CD4-positive, alpha-beta T cell treated with Interleukin-15 for 1 hour (primary cell): ENCODE measurements at regions not wholly inside any gene's neighbourhood (a gene's known extent, or its start where the extent isn't known, plus 50 kb on each side); places are given as distances from the start of the nearest gene placed in this dataset.

Experiments used
- DNase-seq: peaks from one replicate; pipeline ENCODE4 v3.0.0-alpha.2; 2020

- no peak for DNase-seq
These were observed 63.7 kb upstream of the PSMD7 start for GRCh38 chr16:74232806-74233465.

GRCh38 chr16:74230126-74230525 is 66.5 kb upstream of the PSMD7 start:
- DNase-seq: no peak

GRCh38 chr16:74226338-74226954 is 70.2 kb upstream of the PSMD7 start:
- no peak for DNase-seq

- DNase-seq: no peak
These were observed 71.6 kb upstream of the PSMD7 start for GRCh38 chr16:74224828-74225612.

- no peak for DNase-seq
These were observed 74.8 kb upstream of the PSMD7 start for GRCh38 chr16:74221828-74222227.

- DNase-seq: no peak
These were observed 76.9 kb upstream of the PSMD7 start for GRCh38 chr16:74219706-74220105.

- no peak for DNase-seq
These were observed 77.7 kb upstream of the PSMD7 start for GRCh38 chr16:74218871-74219270.

GRCh38 chr16:74216319-74216718 is 80.3 kb upstream of the PSMD7 start:
- DNase-seq: no peak

- no peak for DNase-seq
These were observed 81.4 kb upstream of the PSMD7 start for GRCh38 chr16:74215249-74215648.

GRCh38 chr16:74213372-74213771 is 83.2 kb upstream of the PSMD7 start:
- no peak for DNase-seq

GRCh38 chr16:74210245-74210644 is 86.4 kb upstream of the PSMD7 start:
- DNase-seq: no peak

- no peak for DNase-seq
These were observed 94.6 kb upstream of the PSMD7 start for GRCh38 chr16:74202009-74202408.

GRCh38 chr16:74201576-74201975 is 95.0 kb upstream of the PSMD7 start:
- no peak for DNase-seq

GRCh38 chr16:74200921-74201320 is 95.7 kb upstream of the PSMD7 start:
- DNase-seq: no peak

GRCh38 chr16:74199842-74200124 is 96.8 kb upstream of the PSMD7 start:
- no peak for DNase-seq

- DNase-seq: no peak
These were observed 97.4 kb upstream of the PSMD7 start for GRCh38 chr16:74199066-74199841.

- DNase-seq: no peak
These were observed 104.3 kb upstream of the PSMD7 start for GRCh38 chr16:74192281-74192797.

- DNase-seq: no peak
These were observed 106.3 kb upstream of the PSMD7 start for GRCh38 chr16:74190292-74190691.

GRCh38 chr16:74188856-74189255 is 107.8 kb upstream of the PSMD7 start:
- no peak for DNase-seq

GRCh38 chr16:74186561-74186971 is 110.0 kb upstream of the PSMD7 start:
- DNase-seq: no peak

GRCh38 chr16:74184839-74185238 is 111.8 kb upstream of the PSMD7 start:
- no peak for DNase-seq

GRCh38 chr16:74183601-74184360 is 112.8 kb upstream of the PSMD7 start:
- no peak for DNase-seq
